Activated T-cell treated with anti-CD3 and anti-CD28 coated beads for 48 hours (primary cell): ENCODE measurements at regions not wholly inside any gene's neighbourhood (a gene's known extent, or its start where the extent isn't known, plus 50 kb on each side); places are given as distances from the start of the nearest gene placed in this dataset.

Experiments
- DNase-seq: peaks from one replicate; pipeline ENCODE4 v3.0.0-alpha.2; 2020; ENCODE audit warnings: low read depth

DNA sequence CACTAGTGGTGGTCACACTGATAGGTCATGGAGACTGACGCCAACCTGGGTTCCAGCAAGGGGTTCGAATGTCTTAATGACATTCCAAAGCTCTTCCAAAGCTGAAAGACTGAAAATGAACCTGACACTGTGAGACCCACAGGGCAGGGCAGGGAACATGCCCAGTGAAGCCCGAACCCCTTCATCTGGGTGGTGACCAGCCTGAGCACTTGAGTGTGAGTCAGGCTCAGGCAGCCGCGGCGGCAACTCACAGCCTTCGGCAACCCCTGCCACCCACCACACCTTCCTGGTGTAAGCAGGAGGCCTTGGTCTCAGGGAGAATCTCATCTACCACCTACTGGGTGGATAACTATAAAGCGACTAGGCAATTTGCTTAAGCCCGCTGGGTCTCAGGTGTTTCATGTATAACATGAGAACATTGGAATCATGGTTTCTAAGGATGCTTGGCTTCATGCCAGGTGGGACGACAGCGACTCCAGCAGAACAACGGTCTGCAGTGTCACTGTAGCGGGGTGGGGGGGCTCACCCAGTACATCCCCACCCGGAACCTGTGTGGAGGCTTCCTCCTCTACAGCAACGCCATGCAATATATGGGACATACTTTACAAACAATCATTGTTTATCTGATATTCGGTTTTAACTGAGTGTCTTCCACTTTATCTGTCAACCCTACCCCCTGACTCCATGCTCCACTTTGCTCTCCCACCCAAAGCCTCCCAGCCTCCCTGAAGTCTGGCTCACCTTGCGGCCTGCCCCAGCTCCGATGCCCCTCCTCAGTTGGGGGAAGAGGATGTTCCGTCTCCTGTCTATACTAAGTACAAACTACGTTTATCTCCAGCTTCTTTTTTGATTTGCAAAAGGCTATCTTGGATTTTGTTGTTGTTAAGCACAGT, 125.0 kb upstream of the MEF2A start:
- DNase-seq, result no peak

DNA sequence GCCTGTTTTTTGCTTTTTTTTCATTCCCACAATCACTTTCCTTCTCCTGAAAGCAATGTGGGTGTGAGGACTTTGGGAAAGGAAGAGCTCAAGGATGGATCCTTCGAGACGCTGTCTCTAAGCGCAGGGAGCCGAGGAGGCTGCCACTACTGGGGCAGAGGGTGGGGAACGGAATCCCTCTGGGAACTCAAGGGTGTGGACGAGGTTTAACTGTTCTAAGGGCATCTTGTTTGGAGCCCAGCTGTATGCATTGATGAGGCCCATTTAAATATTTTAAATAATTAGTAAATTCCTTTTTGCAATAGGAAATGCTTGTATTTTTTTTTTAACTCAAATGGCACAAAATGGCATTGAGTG, 124.4 kb upstream of the MEF2A start:
- no peak for DNase-seq

DNA sequence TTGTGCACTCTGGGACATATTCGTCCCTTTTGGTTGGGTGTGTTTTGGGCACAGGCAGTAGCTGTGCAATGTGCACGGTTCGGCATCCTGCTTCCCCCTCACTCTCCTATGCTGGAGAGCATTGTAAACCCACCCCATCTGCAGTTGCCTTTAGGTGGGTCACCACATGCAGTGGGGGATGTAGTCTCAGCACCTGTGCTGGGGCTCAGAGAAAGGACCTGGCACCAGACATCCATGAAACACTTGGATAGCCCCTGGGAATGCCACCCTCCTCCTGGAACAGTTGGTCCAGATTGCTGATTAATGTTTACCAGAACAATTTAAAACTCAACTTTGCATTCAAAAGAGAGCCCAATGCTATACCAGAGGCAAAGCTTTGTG, 123.9 kb upstream of the MEF2A start:
- no peak for DNase-seq

DNA sequence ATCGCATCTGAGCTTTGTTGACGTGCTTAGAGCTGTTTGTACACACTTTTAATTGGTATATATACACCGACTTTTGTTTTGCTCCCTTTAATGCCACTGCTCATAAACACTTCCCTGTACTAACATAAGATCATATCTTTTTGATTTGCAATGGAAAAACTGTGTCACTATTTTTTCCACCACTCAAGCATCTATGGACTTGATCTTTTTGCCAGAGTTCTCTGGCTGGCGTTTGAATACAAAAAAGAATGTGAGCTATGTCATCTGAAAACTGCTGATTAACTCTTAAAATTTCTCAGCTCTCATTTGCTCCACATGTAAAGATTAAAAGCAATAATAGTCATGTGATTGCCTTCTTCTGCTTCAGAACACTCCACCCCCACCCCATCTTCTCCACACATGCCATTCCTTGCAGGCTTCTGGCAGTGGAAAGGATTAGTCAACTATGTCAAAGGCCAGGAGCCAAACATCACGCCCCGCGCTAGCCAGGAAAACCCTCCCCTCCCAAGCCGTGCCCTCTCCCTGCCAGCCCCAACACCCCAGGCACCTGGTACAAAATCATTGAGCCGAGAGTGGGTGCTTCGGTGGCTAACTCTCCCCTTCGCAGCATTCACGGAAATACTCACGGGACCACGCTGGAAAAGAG, 123.4 kb upstream of the MEF2A start:
- no peak for DNase-seq

DNA sequence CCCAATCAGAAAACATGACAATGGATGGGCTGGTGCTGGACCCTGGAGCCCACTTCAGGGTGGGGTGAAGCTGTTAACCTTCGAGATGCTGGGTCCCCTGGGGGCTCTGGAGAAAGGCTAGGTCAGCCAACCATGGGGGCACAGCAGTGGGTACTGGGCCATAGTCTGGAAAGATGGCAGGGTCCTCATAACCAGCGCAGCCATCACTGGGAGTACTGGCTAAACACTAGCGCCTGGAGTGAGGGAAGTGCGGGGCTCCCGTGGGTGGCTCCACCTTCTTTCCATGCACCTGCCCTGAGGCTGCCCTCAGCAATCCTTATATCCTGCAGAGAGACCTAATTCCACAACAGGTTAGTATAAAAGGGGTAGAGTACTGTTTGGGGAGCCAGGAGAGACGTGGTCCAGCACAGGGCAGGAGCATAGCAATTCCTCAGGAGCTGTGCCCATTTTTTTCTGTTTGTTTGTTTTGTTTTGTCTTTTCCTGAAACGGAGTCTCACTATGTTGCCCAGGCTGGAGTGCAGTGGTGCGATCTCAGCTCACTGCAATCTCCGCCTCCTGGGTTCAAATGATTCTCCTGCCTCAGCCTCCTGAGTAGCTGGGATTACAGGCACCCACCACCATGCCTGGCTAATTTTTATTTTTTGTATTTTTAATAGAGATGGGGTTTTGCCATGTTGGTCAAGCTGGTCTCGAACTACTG, 122.6 kb upstream of the MEF2A start:
- DNase-seq, result no peak

DNA sequence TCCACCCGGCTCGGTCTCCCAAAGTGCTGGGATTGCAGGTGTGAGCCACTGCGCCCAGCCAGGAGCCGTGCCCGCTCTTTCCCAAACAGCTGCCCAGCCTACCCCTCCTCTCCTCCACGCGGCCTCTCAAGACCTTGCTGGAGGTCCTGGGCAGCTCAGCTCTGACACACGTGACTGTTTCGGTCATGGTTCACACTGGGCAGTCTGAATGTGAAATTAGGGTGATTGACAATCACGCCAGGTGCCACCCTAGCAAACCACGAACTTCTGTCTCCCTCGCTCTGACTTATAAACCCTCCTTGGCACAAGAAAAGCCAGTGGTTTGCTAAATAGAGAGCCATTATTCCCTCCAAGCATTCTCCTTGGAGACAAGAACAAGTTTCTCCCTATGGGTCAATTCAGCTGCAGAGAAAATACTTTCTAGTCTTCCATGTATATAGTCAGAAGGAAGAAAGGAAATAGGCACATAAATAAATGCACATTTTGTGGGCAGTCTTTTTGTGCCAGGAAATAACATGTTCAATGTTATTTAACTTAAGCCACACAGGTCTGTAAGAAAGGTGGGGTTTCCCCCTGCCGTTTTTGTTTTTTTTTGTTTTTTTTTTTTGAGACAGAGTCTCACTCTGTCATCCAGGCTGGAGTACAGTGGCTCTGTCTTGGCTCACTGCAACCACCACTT, 121.9 kb upstream of the MEF2A start:
- DNase-seq, result no peak

DNA sequence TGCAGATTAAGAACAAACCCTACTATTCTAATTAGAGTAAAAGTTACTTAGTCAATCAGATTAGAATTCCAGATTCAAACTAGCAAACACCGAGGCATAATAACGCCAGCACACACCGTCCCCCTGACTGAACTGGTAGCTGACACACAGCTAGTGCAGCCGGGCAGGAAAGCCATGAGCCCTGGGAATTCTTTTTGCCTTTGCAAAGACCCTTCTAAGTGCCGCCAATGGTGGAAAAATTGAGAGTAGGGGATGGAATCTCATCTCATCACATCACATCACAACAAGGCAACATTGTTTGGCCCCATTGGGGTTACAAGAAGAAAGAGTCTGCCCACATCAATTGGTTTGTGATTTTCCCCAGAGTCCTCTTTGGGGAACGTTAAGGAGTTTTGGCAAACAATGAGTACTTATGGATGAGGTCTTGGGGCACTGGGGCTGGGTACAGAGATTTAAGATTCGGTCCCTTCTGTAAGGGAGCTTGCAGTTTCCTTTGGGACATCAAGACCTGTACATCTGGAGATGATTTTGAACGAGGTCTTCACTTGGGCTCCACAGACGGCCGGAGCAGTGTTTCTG, 120.4 kb upstream of the MEF2A start:
- no peak for DNase-seq

DNA sequence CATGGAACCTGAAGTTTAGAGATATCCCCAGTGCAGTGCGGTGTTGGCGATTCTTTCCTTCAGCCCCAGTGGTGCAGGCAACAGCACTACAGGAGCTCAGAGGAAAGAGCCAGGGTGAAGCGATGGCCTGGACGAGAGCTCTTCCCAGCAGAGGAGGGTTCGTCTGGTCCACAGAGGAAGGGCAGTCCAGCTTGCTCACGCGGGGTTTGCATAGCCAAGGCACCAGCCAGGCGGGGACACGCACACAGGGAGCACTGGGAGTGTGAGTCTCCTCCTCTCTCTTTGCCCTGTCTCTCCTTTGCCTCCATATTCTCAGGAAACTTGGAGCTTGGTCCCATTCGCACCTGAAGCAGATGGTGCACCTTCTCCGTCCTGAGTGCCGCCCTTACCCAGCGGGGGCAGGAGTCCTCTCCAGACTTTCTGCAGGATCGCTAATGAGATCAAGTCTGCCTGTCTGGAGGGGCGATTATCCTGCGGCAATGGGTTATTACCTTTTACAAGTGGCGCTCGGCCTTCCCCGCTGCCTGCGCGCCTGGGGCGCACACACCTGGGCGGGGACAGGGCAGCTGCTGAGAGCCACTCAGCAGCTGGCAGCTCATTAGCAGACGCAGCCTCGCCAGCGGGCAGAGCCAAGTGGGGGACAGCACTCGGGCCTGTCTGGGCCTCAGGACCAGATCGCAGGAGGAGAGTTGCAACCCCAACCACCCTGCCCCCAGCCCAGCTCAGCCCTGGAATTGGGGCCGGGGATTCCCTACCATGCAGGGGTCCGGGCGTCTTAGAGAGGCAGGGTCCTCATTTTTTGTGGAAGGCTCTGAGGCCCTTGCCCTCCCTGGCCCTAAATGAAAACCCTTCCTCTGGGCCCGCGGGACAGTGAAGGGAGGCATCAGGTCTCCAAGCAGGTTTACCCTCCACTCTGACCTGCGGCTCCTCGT, 119.0 kb upstream of the MEF2A start:
- DNase-seq, result no peak

DNA sequence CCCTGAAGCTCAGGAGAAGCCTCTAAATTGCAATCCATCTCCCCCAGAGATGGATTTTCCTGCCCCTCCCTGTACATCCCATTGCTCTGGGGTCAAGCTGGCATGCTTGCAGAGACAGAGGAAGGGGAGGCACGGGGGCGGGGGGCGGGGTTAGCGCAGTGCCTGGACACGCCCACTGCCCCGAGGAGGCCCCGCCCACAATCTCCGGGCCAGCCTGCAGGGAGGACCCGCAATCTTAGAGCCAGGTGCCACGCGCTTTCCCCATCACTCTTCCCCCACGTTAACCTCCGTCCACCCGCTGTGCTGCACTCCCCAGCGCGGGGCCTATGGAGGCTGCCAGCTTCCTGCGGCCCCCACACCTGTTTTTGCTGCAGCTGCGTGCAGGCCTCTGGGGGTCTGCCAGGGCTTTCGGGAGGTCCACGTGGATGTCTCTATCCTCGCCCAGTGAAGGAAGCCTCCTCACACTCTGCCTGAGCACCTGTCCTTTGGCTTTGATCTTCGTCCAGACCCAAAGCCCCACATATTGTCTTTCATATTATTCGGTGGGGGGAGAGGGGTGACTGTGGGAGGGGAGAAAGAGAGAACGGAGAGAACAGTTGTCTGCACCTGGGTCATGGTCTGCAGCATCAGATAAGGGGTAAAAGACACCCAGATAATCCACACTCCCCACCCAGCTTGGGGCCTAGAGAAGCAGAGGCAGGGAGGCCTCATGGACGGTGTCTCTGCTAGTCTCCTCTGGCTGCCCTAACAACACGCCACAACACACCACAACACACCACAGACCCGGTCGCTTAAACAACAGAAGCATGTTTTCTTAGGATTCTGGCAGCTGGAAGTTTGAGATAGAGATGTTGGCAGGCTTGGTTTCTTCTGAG, 118.0 kb upstream of the MEF2A start:
- DNase-seq, result no peak

DNA sequence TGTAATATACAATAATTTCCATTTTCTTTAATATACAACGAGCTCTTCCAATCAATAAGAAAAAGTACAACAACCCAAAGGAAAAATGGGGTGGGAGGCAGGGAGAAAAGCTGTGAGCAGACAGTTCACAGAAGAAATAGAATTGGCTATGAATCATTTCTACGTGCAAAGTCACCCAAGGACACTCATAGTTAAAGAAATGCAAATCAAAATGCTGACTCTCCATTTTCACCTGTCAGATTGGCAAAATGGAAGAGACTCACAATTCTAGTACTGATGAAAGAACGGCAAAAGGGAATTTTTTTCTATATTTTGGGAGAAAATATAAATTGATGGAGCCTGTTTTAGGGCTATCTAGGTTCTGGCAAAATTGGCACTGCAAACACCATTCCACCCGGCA, 116.3 kb upstream of the MEF2A start:
- no peak for DNase-seq

DNA sequence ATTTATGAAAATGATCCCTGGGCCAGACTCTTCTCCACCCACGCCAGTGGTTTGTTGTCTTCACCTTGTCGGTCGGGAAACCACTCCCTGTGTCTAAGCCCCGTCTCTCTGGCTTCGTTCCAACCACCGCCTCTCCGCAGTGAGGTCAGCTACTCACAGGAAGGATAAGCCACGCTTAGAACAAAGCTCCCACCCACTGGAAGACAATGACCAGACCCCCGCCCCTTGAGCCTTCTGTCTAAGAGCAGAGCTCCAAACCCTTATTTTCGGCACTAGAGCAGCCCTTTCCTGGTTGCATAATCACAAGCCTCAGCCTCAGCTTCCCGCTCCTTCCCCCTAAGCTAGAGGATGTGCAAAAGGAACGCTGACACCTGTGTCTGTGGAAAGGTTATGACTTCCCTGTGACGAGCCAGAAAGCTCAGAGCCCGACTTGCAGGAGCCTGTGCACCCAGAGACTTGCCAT, 114.9 kb upstream of the MEF2A start:
- peak; percentile 67 for DNase-seq

DNA sequence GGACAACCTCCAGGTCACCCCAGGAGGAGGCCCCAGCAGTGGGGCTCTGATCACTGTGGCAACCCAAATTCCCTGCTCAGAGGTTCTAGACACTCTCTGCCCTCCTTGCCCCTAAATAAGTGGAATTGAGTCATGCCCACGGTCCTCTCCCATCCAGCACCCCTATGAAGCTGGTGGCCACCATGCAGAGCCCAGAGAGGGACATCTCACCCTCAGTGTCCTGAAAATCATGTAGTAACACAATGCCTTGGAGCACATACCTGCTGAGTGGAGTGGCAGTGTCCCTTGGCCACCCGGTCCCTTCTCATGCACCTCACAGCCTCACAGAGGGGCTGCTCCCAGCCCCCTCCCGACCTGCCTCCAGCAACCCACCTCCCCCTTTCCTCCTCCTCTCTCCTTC, 114.3 kb upstream of the MEF2A start:
- no peak for DNase-seq

DNA sequence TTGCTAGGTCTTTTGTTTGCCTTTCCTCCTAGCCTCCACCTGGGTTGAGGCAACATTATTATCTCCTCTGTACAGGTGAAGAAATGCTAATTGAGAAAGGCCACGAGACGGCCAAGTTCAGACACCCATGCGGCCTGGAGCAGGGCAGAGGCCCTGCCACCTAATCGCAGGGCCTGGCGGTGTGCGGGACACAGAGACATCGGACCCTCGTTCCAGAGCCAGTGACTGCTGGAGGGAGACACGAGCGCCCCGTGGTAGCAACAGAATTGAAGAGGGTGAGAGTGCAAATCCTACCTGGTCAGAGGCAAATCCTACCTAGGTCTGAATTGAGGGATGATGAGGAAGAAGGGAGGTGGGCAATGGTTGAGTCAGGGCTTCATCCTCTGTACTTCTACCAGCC, 113.8 kb upstream of the MEF2A start:
- DNase-seq, result no peak

DNA sequence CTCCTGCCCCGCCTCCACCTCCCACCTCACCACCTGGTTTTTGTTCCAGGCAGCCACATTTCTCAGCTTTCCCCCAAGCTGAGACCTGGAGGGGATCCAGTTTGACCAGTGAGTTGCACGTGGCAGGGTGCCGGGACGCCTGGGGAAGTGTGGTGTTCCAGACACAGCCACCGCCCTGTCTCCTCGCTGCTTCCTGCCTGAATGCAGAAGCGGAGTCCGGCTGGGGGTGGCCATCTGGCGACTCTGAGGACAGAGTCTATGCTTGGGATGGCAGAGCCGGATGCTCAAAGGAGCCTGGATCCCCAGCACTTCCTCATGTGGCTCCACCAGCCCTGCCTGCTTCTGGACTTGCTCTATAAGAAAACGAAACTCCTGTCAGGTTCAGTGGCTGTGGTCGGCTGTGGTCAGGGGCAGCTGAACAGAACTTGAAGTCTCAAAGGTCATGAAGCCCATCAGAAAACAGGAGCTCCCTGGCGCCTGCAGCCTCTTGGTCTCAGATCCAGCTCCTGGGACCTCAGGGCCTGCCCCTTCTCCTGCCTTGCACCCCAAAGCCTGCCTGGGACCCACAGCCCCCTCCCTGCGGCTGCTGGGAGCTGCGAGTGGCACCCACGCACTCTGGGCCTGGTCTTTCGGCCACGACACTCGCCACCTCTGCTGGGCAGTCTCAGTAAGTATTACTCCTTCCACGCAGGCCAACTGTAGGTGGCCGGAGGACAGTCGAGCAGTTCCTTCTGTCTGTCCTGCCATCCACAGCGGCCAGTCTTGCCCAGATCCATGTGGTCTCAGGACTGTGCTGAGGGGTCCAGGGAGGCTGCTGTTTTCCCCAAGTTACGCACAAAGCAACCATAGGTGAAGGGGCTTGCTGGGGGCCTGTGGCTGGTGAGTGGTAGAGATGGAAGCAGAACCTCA, 112.8 kb upstream of the MEF2A start:
- no peak for DNase-seq

DNA sequence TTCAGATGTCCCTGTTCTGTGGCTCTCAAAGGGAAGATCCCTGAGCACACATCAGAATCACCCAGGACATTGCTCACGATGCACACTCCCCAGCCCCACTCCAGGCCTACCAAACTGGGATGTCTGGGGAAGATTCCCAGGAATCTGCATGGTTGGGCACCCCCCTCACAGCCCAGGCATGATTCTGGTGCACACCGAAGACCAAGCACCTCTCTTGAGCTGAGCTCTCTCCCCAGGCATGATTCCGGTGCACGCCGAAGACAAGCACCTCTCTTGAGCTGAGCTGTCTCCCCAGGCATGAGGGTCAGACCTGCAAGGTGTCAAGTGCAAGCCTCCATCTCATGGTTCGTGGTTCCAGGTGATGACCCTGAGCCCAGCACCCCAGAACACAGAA, 112.2 kb upstream of the MEF2A start:
- DNase-seq, result no peak

DNA sequence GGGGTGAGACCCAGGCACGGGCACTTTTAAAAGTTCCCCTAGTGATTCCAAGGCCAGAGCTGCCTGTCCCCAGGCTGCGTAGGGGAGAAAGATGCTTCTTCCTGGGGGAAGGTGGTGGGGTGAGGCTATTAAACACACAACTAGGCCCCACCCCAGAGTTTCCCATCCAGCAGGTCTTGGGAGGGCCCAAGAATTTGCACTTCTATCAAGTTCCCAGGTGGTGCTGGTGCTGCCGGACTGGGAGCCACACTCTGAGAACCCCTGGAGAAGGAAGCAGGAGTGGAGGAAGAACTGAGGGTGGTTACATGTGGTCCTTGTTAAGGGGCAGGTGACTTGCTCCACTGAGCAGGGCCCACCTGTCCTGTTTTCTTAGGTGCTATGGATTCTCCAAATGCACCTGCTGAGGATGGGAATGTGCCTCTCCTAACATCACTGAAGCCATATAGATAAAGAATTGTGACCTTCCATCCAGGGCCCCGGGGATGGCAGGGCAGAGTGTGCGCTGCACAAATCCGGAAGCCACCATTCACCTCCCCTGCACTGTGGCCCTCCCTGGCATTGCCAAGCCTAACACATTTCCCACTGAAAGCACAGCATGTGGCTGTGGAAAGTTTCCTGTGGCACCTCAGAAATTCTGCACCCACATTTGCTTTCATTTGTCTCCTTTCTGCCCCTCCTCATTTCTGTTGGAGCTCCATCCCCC, 111.5 kb upstream of the MEF2A start:
- no peak for DNase-seq

DNA sequence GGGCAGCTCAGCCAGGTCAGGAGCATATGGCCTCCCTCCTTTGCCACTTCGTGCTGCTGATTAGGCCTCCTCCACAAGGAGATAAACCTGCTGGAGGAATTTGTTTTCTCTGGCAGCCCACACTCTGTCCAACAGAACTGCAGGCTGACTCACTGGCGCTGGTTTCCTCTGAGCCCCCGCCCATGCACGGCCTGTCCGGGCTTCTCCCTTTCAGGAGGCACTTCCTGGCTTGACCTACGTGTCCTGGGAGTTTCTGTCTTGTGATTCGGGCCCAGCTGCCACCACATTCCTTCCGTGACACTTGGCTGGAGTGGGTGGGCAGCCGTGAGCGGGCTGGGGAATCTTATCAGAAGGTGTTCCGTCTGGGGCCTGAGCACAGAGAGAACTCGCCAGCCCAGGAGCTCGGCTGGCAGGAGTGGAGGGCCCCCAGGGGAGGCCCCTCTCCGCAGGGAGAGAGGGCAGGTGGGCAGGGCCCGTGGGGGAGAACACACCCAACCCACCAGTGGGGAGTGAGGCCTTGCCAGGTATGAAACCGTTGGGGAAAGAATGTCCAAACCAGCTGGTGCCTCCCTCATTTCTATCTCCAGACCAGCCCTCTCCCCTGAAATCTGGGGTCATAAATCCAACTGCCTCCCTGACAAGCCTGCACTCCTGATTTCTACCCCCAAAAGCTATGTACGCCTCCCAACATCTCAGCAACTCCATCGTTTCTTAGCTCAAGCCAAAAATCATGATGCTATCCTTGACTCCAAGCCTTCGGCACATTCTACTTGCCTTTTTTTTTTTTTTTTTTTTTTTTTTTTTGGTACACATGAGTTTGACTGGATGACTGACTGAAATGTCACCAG, 110.6 kb upstream of the MEF2A start:
- no peak for DNase-seq
